HG03103 (cell line): ENCODE measurements at regions not wholly inside any gene's neighbourhood (a gene's known extent, or its start where the extent isn't known, plus 50 kb on each side); places are given as distances from the start of the nearest gene placed in this dataset.

ENCODE experiments used
- ATAC-seq: cut with Tn5 transposase; IDR thresholded peaks from one replicate; pipeline ENCODE4 v1.9.1; 2021; ENCODE audit warnings: low read depth; ENCODE audit not compliant: unreplicated experiment

DNA sequence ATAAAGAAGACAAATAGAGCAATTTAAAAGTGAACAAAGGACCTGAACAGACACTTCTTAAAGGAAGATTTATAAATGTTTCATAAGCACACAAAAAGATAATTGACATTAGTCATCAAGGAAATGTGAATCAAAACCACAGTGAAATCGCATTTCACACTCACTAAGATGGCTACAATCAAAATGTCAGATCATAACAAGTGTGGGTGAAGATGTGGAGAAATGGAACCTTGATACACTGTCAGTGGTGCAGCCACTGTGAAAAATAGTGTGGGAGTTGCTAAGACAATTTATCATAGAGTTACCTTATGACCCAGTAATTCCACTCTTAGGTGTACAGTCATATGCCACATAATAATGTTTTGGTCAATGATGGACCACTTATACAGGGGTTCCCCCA is 54.5 kb upstream of the HTR4 start:
- ATAC-seq, result no peak

DNA sequence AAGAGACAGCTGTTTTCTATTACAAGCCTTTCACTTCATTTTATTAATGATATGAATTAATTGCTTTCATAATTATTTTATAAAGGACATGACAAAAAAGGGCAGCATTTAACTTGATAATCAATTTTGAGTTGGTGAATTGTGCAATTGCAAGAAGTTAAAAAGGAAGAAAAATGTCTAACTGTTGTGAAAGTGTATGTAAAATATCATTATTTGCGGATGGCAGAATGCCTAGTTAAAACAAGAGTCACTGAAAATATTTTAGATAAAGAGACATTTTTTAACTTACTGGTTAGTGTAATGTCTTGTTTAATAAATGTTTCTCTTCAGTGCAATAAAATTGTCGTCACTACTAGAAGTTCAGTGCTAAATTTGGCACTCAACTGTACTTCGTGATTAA is 57.6 kb upstream of the HTR4 start:
- no peak for ATAC-seq

DNA sequence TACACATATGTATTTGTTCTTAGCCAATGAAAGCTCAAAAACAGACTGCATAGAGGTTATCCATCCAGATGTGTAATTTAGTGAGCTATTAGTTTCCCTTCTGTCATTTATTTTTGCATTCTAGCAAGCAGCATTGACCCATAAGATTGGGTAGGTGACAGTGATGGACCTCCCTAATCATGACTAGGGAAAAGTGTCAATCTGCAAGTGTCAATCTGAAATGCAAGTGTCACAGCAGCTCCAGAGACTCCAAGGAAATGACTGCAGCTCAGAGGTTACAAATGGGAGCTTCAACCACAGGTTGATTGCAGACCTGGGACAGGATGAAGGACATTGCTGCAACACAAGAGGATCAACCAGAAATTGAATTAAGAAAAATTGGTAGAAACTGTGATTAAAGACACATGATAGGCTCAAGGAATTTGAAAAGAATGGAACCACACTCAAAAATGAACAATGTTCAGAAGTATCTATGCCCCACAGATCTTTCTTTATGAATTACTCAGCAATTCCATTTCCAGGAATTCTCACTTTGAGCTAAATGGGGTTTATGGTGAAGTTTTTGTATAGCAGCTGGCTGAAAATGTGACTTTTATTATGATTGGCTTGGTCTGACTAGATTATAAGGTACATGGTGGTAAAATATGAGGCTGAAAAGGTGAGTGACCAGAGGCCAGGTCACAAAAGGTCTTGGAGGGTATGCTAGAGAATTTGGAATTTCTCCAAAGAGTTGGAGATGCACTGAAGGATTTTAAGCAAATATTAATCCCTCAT is 59.6 kb upstream of the HTR4 start:
- no peak for ATAC-seq

DNA sequence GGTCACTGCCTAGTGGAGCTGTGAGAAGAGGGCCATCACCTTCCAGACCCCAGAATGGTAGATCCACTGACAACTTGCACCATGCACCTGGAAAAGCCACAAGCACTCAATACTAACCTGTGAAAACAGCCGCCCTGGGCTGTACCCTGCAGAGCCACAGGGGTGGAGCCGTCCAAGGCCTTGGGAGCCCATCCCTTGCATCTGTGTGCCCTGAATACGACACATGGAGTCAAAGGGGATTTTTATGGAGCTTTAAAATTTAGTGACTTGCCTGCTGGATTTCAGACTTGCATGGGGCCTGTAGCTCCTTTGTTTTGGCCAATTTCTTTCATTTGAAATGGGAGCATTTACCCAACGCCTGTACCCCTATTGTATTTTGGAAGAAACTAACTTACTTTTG is 62.4 kb upstream of the HTR4 start:
- no peak for ATAC-seq

DNA sequence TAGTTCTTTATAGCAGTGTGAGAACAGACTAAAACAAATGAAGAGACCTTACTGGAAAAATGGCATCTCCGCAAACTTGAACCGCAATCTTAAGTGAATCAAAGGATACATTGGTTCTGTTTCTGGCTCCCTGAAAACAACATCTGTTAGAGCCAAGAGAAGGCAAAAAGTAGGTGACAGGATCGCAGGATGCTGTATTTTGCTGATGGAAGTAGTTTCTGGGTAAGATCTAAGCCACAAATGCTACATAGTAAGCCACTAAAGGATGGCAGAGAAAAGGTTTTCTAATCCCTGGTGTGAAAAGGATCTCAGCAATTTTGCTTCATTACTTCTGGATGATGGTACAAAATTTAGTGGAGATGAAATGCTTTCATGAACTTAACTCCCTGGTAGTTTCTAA is 63.3 kb upstream of the HTR4 start:
- no peak for ATAC-seq

DNA sequence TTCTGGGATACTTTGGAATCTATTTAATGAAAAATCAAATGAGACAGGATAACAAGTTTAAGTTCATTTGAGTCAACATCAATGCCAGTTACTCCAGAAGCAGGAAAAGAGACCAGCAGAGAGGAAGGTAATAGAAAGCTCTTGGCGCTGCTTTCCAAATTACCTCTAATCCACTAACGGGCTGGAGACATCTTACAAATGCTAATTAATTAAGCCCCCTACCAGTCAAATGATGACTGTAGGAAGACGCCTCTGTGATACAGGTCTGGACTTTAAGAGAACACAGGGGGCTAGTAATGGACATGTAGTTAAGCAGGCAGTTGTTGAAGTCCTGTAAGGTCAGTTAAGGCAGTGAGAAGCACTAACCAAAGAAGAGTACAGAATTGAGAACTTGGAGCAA is 65.3 kb upstream of the HTR4 start:
- ATAC-seq, result no peak

DNA sequence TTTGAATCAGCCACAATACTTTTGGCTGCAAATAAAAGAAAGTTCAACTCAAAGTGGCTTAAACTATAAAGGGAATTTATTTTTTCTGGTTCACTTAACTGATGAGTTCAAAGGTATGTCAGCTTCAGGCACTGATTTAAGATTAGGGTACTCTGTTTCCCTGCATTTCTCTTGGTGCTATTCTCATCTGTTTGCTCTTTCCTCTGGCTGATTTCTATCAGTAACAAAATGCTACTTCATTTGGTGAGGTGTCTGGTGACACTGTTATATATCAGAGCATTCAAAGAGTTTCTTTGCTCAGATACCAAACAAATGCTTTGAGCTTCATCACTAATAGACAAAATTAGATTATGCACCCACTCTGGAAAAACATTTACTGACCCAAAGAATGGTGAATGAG is 65.9 kb upstream of the HTR4 start:
- ATAC-seq, result no peak

DNA sequence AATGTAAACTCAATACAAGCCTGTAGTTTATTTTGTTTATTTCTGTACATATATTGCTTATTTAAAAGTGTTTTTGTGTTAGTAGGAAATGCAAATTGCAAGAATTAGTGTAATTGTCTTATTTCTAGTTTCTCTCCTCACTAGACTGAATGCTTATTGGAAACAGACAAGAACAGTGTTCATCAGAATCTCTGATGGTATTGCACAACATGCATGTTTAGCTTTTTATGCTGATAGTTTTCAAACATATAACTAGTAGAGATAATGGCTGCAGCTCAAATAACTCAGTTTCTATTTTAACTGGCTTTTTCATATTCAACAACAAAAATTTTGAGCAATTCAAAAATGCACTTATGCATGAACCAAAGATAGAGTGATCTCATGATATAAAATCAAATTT is 68.8 kb upstream of the HTR4 start:
- ATAC-seq, result no peak

DNA sequence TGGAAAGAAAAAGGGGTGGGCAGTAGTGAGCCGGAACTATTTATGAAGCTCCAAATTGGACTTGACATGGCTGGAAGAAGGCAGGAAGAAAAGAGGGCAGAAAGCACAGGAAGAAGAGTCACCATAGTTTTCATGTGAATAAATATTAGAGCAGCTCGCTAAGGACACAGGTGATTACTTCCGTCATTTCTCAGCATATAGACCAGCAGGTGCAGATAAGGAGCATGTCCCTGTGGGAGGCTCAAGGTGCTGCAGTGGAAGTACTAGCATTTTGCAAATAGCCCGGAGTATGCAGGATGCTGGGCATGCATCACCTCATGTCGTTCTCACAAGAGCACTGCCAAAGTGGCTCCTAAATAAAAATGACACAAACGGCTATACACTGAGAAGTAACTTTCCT is 71.3 kb upstream of the HTR4 start:
- ATAC-seq, result no peak

DNA sequence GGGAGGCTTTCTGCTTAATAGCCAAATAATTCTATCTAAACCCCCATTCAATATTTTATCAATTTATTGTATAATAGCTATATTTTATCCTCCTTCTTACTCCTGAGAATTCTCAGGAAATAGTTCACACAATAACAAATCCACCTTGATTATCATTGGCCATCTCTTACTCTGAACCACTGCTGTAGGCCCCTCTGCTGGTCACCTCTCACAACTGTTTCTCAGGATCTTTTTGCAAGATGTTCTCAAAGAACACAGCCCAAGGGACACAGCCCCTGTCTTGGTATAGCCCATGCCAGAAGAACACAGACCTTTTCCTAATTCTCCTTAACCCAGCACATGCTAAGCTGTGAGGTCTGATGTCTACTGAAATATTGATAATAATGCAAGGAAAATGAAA is 74.9 kb upstream of the HTR4 start:
- ATAC-seq, result no peak

DNA sequence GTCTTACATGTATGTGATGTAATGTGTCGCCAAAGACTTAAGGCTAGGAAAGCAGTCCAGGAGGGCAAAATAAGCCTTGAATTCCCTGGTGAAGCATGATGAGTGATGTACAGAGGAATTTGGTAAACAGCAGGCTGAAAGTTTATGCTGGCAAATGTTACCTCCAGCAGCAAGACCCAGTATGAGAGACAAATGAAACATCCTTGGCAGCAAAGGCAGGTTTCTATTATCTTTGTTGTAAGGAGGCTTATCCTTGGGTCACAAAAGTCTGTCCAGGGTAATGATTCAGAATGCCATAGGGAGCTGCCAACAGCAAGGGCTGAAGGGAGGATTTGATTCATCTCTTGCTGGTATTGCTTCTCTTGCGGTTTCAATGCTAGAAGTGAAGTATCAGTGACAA is 75.9 kb upstream of the HTR4 start:
- no peak for ATAC-seq

DNA sequence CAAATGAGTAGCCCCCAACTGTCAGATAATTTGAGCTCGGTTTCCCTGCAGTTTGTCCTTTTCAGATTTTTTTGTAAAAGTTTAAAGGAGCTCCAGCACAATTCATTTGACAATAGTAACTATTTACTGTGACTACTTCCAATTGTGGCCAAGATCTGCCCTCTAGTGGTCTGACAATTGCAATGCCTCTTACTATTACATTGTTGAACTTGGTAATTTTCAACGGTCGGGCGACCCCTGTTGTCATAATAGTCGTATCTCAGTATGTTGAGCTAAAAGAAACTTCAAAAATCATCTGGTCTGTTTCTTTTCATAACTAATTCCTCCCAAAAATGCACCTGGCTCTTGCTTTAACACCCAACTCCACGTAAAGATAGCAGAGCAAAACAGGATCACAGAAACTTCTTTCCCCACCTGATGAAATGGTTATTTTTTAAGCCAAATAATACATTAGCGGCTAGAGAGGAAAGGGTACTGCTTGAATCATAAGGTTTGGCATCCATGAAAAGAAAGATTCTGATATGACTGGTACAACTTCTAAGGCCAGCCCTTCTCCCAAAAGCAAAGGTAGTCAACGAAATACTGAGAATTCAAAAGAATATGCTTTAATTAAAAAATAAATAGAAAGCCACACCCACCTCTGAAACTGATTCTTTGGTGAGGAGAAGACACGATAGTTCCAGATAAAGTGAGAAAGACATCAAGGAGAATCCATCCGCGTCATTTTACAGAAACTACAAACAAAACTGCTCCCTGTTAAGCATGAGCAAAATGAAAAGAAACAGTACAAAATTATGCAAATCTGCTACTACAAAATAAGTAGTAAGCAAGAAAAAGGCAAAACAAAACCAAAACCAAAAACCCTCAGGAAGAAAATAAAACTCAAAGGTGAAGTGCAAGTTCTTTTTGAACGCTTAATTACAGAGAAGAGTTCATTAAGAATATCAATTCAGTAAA is 76.9 kb upstream of the HTR4 start:
- ATAC-seq, result peak; percentile 93

DNA sequence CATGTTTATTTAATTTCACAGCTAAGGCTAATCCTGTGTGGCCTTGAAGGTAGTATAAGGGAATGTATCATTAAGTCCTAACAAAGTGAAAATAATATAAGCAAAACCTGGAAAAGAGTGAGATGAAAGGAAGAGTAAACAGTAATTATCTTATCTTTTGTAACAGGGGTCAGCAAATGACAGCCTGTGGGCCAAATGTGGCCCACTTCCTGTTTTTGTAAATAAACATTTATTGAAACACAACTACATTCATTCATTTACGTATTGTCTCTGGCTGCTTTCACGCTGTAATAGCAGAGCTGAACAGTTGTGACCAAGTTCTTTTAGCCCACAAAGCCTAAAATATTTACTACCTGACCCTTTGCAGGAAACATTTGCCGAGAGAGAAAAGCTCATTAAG is 78.4 kb upstream of the HTR4 start:
- no peak for ATAC-seq

DNA sequence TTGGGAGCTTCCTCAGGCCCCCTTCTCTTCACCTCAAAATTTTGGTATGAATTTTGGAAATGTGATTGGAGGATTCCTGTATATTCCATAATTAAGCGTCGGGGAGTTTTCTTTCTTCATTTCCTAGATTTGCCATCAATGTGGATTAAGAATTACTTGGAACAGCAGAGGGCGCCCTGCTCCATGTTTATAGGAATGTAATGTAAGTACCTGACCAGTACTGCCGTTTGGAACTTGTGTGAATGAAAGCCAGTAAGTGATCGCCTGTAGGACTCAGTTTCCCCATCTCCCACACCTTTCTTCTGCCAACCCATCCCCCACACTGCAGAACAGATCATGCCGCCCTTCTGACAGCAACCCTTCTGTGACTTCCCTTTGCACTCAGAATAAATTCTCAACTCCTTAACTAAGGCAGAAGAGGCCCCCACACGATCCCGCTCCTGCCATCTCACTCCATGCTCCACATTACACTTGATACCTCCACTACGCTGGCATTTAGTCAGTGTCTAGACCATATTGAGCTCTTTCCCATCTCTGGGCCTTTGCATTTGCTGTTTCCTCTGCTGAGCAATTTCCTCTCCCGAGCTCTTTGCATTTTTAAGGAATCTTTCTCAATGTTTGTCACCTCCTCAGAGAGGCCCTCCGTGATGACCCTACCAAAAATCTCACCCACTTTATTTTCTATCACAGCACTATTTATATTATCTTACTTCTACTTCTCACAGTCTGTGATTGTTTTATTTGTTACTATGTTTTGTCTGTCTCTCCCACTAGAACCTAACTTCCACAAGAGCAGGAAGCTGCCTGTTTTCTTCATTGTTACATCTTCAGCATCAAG is 79.5 kb upstream of the HTR4 start:
- no peak for ATAC-seq

DNA sequence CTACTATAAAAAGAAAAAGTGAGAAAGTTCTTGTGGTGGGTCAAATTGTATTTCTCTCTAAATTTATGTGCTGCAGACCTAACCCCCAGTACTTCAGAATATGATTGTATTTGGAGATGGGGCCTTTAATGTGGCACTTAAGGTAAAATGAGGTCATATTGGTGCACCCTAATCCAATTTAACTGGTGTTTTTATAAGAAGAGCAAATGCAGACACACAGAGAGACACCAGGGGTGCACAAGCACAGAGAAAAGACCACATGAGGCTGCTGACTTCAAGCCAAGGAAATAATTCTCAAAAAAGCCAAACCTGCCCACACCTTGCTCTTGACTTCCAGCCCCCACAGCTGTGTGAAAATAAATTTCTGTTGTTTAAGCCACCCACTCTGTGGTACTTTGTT is 80.2 kb upstream of the HTR4 start:
- no peak for ATAC-seq

DNA sequence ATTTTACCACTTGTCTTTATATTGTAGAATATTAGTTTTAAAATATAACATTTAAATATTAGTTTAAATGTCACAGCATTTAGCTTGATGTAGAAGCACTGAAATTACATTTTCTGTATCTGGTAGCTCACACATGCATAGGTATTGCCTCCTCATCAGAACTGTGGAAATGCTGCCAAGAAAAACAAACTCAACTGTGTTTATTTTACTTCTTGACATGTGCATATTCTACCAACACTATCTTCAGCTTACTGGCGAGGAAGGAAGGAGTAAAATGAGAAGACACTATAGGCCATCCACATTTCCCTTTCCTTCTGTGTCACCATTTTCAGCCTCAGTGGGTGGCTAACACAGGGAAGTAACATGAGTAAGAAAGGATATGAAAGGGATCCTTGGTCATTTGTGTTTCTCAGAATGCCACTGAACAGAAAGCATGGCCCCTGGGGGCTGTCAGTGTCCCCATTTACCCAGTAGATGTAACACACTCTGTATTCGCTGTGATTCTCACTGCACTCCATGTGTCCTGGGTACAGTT is 81.0 kb upstream of the HTR4 start:
- ATAC-seq, result no peak

DNA sequence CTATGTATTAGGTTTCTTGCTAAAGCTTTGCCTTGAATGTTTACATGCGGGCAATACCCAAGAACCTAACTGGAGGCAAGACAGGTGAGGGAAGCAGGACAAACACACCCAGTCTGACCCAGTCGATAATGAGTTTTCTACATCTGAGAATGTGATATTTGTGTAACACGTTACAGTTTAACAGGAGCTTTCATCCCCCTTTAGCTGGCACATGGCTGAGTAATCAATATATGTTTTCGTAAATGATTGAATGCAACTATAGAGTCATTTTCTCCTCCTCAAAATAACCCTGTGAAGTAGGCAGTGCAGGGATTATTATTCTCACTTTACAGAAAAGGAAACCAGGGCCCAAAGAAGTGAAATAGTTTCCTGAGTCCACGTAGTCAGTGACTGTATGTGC is 84.7 kb upstream of the HTR4 start:
- ATAC-seq, result no peak

DNA sequence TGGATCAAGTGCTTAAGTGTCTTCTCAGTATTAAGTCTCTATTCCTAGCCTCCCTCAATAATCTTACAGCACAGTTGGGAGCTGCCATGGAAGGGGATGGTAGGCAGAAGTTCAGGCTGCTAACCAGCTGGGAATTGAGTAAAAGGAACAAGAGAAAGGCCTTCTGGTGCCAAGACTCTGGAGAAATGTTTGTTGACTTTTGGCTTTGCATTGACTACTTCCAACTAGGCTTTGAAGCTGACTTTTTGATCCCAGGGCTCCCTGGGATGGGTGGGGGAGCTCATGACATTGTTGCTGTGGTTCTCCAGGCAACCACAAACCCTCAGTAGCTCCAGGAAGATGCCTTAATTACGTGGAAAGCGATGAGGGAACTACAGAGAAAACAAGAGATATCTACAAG is 85.2 kb upstream of the HTR4 start:
- ATAC-seq, result no peak

DNA sequence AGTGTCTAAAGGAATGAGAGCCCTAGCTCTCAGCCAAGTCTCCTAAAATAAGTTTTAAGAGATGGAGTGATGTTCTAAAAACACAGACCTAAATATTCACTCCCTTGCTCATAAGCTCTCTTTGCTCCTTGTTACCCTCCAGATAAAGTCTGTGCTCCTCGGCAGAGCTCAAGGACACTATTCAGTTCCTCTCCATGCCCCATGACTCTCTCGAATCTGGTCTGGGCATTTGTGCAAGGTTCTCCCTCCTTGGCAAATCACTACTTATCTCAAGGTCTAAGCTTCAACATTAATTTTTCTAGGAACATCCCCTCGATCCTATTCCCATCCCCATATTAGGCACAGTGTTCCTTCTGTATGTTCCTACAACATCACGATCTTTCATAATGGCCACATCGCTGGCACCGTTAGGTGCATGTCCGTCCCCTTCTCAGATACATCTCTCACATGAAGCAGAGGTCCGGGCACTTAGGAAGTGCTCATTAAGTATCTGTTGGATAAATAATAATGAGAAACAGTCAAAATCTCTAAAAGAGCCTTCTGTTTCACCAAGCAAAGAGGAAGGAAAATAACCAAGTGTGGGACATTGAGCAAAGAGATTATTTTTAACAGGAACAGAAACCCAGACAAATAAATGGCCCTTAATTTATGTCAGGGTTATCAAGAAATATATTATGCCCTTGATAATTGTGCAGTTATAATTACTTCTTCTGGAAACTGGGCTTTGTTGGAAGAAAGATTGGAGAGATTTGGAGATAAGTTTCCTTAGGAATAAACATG is 85.9 kb upstream of the HTR4 start:
- ATAC-seq, result no peak
